Calu3 (cell line): ENCODE measurements at regions not wholly inside any gene's neighbourhood (a gene's known extent, or its start where the extent isn't known, plus 50 kb on each side); places are given as distances from the start of the nearest gene placed in this dataset.

Source experiments
- BruUV-seq: library from RNA; stranded (reverse); fragments of 400-500 nt; replicated peaks from 2 replicates; lab custom pipeline; 2021; lab: Mats Ljungman, UMichigan
- CTCF ChIA-PET: fragments of 300-600 bp; sonication (Branson Sonifier 250); formaldehyde crosslinking; loops from one replicate; lab custom pipeline; 2022; ENCODE audit warnings: antibody characterized with exemption; lab: Charles Lee
- DNase-seq: peaks from one replicate; pipeline ENCODE4 v3.0.0; 2022
- H3K27ac Mint-ChIP-seq: one replicate; pipeline ENCODE4 v1.8.0; 2022; ENCODE audit warnings: mixed read lengths; ENCODE audit not compliant: unreplicated experiment
- H3K27me3 Mint-ChIP-seq: one replicate; pipeline ENCODE4 v1.8.0; 2022; ENCODE audit warnings: mixed read lengths; ENCODE audit not compliant: unreplicated experiment
- H3K36me3 Mint-ChIP-seq: one replicate; pipeline ENCODE4 v1.8.0; 2022; ENCODE audit warnings: mild to moderate bottlenecking, moderate library complexity, mixed read lengths; ENCODE audit not compliant: insufficient read depth, unreplicated experiment
- H3K4me1 Mint-ChIP-seq: one replicate; pipeline ENCODE4 v1.8.0; 2022; ENCODE audit warnings: mild to moderate bottlenecking, low read depth, mixed read lengths; ENCODE audit not compliant: unreplicated experiment
- H3K4me3 Mint-ChIP-seq: one replicate; pipeline ENCODE4 v1.8.0; 2022; ENCODE audit warnings: mild to moderate bottlenecking, low read depth, moderate library complexity, mixed read lengths; ENCODE audit not compliant: unreplicated experiment
- H3K9me3 Mint-ChIP-seq: one replicate; pipeline ENCODE4 v1.8.0; 2022; ENCODE audit warnings: low read depth, mixed read lengths; ENCODE audit not compliant: unreplicated experiment
- CTCF ChIP-seq: fragments of 200-600 bp; IDR thresholded peaks from one replicate; pipeline ENCODE4 v1.8.0; 2022; ENCODE audit warnings: antibody characterized with exemption; ENCODE audit not compliant: unreplicated experiment
- intact Hi-C: fragments of 100-400 bp; cut with micrococcal nuclease; formaldehyde crosslinking; loops from one replicate; pipeline ENCODE4 v1.10.0; 2022; ENCODE audit not compliant: unreplicated experiment

- TF ChIP-seq CTCF = no peak
- Mint-ChIP-seq H3K27me3 (no peaks in the 10 kb centered on the region), H3K9me3 (no peaks in the 10 kb centered on the region), H3K36me3 (no peaks in the 10 kb centered on the region), H3K27ac (no peak overlapping the region), H3K4me1 (no peaks in the 10 kb centered on the region), H3K4me3 (no peak overlapping the region)
- CTCF ChIA-PET = no interaction called here
- no TSS peak for BruUV-seq
- intact Hi-C loops = no loop called here
- no peak for DNase-seq
Measured at GRCh38 chr4:179130122-179130714, 1688.0 kb upstream of the AGA start.

DNA sequence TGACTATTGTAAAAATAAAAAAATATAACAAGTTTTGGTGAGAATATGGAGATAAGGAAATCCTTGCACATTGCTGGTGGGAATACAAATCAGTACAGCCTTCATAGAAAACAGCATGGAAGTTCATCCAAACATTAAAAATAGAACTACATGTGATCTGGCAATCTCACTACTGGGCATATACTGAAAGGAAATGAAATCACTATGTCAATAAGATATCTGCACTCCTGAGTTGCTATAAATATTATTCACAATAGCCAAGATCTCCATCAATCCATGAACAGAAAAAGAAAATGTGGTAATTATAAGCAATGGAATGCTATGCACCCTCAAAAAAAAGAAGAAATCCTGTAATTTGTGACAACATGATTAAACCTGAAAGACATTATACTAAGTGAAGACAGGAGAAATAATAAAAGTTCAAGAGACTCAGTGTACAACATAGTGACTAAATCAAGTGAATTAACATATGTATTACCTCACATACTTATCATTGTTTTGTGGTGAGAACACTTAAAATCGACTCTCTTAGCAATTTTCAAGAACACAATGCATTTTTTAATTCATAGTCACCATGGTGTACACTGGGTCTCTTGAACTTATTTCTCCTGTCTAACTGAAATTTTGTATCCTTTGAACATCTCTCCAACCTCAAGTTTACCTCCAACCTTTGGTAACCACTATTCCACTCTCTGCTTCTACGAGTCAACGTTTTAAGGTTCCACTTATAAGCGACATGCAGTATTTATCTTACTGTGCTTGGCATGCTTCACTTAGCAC lies 1703.7 kb upstream of the AGA start:
- BruUV-seq = no TSS peak
- peak overlapping the region; percentile 5 for H3K27ac Mint-ChIP-seq
- peaks cover 9% of the 10 kb centered on the region for H3K4me1 Mint-ChIP-seq
- no peaks in the 10 kb centered on the region for H3K9me3 Mint-ChIP-seq
- no peaks in the 10 kb centered on the region for H3K36me3 Mint-ChIP-seq
- CTCF ChIA-PET = no interaction called here
- H3K27me3 Mint-ChIP-seq = no peaks in the 10 kb centered on the region
- intact Hi-C loops = no loop called here
- DNase-seq = no peak
- no peak for TF ChIP-seq CTCF
- no peak overlapping the region for H3K4me3 Mint-ChIP-seq

DNA sequence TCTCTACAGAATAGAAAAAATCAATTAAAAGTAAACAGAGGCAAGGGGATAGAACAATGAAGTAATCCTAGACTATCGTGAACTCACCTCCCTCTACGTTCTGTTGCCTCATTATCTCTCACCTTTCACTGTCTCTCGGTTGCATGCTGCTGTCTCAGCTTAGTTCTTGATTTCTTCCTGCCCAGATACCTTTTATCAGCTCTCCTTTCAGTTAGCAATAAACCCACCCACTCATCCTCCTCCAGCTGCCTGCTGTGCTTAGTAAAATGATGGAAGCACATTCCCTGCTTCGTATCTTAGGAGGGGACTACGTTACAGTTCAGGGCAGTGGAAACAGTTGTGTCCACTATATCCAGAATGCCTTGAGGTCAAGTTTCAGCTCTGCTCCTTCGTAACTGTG lies 1709.5 kb upstream of the AGA start:
- DNase-seq = no peak
- no peaks in the 10 kb centered on the region for H3K27me3 Mint-ChIP-seq
- no peak for TF ChIP-seq CTCF
- no TSS peak for BruUV-seq
- intact Hi-C loops = no loop called here
- CTCF ChIA-PET = no interaction called here
- no peak overlapping the region for H3K27ac Mint-ChIP-seq
- no peaks in the 10 kb centered on the region for H3K4me1 Mint-ChIP-seq
- H3K4me3 Mint-ChIP-seq = no peak overlapping the region
- H3K9me3 Mint-ChIP-seq = no peaks in the 10 kb centered on the region
- H3K36me3 Mint-ChIP-seq = no peaks in the 10 kb centered on the region

GRCh38 chr4:179163147-179163546 lies 1720.9 kb upstream of the AGA start:
- Mint-ChIP-seq H3K9me3 (peaks cover 5% of the 10 kb centered on the region), H3K36me3 (no peaks in the 10 kb centered on the region), H3K27me3 (no peaks in the 10 kb centered on the region), H3K27ac (no peak overlapping the region), H3K4me1 (no peaks in the 10 kb centered on the region), H3K4me3 (no peak overlapping the region)
- intact Hi-C loops = no loop called here
- no peak for TF ChIP-seq CTCF
- no TSS peak for BruUV-seq
- no peak for DNase-seq
- CTCF ChIA-PET = no interaction called here
